ENCODE measurements at regions not wholly inside any gene's neighbourhood (a gene's known extent, or its start where the extent isn't known, plus 50 kb on each side); places are given as distances from the start of the nearest gene placed in this dataset.
A peak's percentile ranks its signal among the peaks of the same experiment; 100 is the strongest.

DNA sequence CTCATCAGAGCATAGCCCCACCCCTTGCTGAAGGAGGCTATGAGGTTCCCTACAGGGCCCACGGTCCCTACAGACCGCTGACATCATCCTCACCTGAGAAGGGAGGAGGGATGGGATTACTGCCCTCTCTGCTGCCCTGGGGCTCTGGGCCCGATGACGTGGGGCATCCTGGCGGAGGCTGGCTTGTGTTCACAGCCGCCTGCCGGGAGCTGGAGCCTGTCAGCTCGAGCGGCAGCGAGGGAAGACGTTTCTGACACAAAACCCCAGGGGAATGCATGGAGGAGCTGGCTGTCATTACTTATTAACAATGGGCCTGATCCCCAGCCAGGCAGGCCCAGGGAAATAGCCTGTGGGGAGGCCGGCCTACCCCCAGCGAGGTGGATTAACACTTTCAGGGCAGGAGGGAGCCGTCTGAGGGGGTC is 106.6 kb upstream of the ATP6AP2 start:
- no peaks in the 10 kb centered on the region for H3K36me3 Mint-ChIP-seq (ENCODE audit: low read depth)
- peaks cover 8% of the 10 kb centered on the region for H3K27me3 Mint-ChIP-seq
- H3K4me1 Mint-ChIP-seq: peaks cover 35% of the 10 kb centered on the region
- ATAC-seq: no peak
- no peaks in the 10 kb centered on the region for H3K9me3 Mint-ChIP-seq
- H3K27ac Mint-ChIP-seq: no peak overlapping the region
- no peak for DNase-seq
- H3K4me3 Mint-ChIP-seq: no peak overlapping the region

DNA sequence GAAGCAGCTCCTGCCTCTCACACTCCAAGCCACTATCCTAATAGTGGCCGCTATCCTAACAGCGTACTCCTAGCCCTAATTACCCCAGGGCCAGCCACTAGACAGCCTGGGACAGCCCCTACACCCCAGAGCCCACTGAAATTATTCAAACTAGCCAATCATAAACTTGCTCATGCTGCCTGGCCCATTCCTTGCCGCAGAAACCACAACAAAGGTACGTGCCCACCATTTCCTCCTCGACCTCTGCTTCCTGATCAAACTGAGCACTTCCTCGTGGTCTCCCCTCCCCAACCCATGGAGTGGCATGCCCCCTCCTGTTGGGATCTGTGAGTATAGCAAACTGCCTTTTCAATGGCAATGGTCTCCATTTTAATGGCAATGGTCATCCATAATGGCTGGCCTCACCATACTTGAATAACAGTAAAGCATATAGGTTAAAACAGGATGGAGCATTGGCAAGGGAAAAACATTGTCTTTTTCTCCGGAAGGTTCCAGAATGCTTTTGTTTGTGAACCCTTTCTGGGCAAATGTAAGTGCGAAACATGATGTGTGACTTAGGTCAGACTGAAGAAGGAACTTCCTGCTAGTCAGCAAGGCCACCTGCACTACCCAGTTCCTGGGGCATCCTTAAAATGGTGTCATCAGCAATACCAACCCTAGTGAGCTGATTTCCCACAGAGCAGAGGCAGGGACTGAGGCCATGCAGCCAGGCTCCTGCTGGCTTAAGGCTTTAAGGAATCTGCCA is 107.1 kb upstream of the ATP6AP2 start:
- no peaks in the 10 kb centered on the region for H3K36me3 Mint-ChIP-seq (ENCODE audit: low read depth)
- peaks cover 8% of the 10 kb centered on the region for H3K27me3 Mint-ChIP-seq
- peak; percentile 27 for DNase-seq
- H3K4me3 Mint-ChIP-seq: peak overlapping the region; percentile 52
- H3K27ac Mint-ChIP-seq: peak overlapping the region; percentile 78
- peak; percentile 40 for ATAC-seq
- H3K4me1 Mint-ChIP-seq: peaks cover 30% of the 10 kb centered on the region
- H3K9me3 Mint-ChIP-seq: no peaks in the 10 kb centered on the region

DNA sequence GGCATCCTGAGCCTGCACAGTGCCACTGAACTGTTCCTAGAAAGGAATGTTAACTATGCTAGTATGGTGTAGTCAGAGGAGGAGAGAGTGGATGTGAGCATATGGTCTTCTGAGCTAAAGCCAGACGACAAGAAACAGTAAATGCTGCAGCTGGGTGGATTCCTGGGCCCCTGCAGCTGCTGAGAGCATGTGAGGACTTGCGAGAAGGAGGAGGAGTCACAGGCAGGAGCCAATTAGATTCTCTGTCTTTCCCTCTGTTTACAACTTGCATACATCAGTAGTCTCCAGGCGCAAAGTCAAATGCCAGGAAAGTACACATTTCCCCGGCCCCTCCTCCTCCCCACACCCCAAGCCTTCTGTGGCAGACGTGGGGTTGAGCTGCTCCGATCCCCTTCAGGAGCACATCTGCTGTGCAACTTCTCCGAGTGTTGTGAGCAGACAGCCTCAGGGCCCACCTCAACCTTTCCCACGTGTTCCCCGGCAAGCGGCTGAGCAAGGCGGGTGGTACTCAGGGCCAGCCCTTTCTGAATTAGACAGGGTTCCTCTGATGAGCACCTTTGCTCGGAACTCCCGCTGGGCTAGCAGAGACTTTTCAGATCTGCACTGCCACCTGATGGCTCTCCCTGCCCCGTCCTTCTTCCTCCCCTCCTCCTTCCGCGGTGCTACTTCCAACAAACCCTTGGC is 108.7 kb upstream of the ATP6AP2 start:
- peak overlapping the region; percentile 74 for H3K27ac Mint-ChIP-seq
- no peaks in the 10 kb centered on the region for H3K36me3 Mint-ChIP-seq (ENCODE audit: low read depth)
- H3K9me3 Mint-ChIP-seq: no peaks in the 10 kb centered on the region
- peaks cover 8% of the 10 kb centered on the region for H3K27me3 Mint-ChIP-seq
- peak overlapping the region; percentile 48 for H3K4me3 Mint-ChIP-seq
- H3K4me1 Mint-ChIP-seq: peaks cover 34% of the 10 kb centered on the region
- ATAC-seq (peak; percentile 53), DNase-seq (peak; percentile 14)

DNA sequence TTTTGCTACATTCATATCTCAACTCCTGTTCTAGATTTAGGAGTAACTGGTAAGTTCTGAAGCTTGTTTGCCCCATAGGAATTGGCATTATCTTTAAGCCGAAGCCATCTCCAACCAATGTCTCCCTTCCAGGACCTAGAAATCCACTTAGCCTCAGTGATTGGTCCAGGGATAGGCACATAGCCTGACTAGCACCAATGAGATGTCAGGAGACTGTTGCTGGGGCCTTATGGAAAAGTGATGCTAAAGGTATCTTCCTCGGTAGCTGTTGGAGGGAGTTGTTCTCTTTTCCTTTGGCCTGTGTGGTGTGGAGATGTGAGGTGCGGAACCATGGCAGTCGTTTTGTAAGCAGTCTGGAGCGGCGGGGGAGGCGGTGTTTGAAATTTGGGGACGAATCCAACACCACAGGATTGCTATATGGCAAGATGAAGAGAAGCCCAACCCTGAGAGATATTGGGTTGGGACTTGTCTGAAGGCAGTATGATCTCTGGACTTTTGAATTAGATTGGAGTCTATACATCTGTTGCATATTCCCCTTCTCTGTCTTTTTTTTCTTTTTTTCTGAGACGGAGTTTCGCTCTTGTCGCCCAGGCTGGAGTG is 109.8 kb upstream of the ATP6AP2 start:
- ATAC-seq (no peak), DNase-seq (no peak)
- Mint-ChIP-seq H3K36me3 (ENCODE audit: low read depth) (no peaks in the 10 kb centered on the region), H3K4me3 (no peak overlapping the region), H3K9me3 (no peaks in the 10 kb centered on the region), H3K27ac (no peak overlapping the region), H3K27me3 (peaks cover 8% of the 10 kb centered on the region), H3K4me1 (peaks cover 38% of the 10 kb centered on the region)

DNA sequence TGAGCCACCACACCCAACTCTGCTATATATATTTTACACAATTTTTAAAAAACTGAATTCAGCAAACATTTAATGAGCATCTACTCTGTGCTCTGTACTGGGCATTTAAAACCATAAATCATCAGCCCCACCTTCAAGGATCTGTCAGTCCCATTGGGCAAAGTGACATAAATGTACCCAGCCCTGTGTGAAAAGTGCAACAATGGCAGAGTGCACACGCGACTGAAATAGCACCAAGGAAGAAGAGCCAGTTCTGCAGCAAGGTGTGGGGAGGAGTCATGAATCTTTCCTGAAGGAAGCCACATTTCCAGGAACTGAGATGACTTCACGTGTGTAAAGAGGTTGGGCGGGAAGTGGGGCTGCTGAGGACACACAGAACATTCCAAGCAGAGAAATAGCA is 111.5 kb upstream of the ATP6AP2 start:
- ATAC-seq (no peak), DNase-seq (no peak)
- H3K27me3 Mint-ChIP-seq: peaks cover 8% of the 10 kb centered on the region
- no peak overlapping the region for H3K27ac Mint-ChIP-seq
- H3K9me3 Mint-ChIP-seq: no peaks in the 10 kb centered on the region
- H3K36me3 Mint-ChIP-seq (ENCODE audit: low read depth): no peaks in the 10 kb centered on the region
- H3K4me1 Mint-ChIP-seq: peaks cover 44% of the 10 kb centered on the region
- H3K4me3 Mint-ChIP-seq: no peak overlapping the region

DNA sequence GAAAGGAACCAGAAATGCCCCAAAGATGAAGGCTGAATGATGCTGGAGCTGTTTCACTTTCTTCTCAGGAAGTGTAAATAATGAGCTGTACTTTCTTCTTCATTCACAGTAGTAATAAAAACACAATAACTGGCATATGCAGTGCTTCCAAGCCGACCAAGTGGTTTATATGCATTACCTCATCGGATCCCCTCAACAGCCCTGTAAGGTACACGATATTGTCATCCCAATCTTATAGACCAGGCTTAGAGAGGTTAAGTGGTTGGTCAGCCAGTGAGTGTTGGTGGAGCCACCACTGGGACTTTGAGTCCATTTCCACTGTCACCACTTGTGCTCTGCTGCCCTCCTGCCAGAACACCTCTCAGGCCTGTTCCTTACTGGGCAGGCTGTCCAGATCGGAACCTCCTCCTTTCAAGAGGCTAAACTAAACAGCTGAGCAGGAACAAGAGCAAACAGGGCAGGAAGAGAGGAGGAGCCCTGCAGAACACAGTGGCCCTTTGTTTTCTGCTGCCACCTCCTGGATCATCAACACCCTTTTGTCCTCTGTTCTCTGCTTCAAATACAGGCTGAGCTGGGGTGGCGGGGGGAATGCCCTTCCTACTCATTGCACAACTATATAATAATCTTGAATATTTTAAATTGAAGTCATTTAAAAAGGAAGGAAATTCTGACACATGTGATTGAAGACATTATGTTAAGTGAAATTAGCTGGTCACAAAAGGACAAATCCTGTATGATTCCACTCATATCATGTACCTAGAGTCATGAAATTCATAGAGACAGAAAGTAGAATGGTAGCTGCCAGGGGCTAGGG is 112.5 kb upstream of the ATP6AP2 start:
- no peak overlapping the region for H3K4me3 Mint-ChIP-seq
- DNase-seq (peak; percentile 20), ATAC-seq (peak; percentile 75)
- H3K9me3 Mint-ChIP-seq: no peaks in the 10 kb centered on the region
- no peaks in the 10 kb centered on the region for H3K36me3 Mint-ChIP-seq (ENCODE audit: low read depth)
- no peak overlapping the region for H3K27ac Mint-ChIP-seq
- peaks cover 37% of the 10 kb centered on the region for H3K4me1 Mint-ChIP-seq
- H3K27me3 Mint-ChIP-seq: peaks cover 8% of the 10 kb centered on the region

DNA sequence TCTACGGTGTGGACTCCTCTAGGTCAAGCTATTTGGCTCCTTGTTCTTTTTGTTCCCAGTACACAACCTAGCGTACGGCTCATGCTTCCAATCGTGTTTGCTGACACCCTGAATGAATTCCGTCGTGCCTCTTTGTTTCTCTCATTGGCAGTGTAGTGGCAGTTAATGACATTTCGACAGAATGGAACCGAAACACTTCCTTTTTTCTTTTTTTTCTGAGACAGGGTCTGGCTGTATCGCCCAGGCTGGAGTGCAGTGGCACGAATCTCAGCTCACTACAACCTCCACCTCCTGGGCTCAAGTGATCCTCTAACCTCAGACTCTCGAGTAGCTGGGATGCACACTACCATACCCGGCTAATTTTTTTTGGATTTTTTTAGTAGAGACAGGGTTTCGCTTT is 113.3 kb upstream of the ATP6AP2 start:
- no peaks in the 10 kb centered on the region for H3K36me3 Mint-ChIP-seq (ENCODE audit: low read depth)
- peaks cover 31% of the 10 kb centered on the region for H3K4me1 Mint-ChIP-seq
- ATAC-seq (no peak), DNase-seq (no peak)
- H3K4me3 Mint-ChIP-seq: no peak overlapping the region
- H3K9me3 Mint-ChIP-seq: no peaks in the 10 kb centered on the region
- H3K27ac Mint-ChIP-seq: no peak overlapping the region
- H3K27me3 Mint-ChIP-seq: peaks cover 7% of the 10 kb centered on the region

DNA sequence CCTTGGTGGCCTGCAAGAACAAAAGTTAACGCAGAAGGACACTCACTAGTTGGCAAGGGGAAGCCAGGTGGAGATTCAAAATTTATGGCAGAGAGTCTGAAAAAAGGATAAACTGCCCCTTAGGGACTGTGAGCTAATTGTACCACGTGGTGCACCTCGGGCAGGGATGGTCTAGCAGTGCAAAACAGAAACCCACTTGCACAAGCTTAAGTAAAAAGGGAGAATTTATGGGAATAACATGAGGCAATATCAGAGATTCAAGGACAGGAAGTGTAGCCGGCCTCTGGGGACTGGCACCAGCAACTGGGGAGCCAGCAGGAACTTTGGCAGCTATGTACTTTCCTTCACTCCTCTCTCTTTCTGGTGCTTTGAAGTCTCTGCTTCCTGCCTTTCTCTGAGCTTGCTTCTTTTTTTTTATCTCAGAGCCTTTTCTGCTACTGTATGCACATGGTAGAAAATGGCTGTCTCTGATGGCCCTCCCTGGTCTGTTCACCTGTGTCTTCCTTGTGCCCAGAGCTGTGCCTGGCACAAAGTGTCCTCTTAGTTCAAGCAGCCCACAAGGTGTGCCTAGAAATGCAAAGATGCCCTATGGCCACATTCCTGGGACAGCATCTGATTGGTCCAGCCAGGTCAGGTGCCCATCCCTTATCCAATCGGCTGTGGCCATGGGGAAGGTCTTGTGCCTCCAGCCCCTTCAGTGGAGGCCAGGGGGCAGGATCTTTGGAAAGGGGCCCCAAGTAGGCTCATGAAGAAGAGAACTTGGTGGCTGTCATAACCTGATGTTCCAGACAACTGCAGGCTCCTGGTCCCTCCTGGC is 114.8 kb upstream of the ATP6AP2 start:
- H3K4me3 Mint-ChIP-seq: no peak overlapping the region

DNA sequence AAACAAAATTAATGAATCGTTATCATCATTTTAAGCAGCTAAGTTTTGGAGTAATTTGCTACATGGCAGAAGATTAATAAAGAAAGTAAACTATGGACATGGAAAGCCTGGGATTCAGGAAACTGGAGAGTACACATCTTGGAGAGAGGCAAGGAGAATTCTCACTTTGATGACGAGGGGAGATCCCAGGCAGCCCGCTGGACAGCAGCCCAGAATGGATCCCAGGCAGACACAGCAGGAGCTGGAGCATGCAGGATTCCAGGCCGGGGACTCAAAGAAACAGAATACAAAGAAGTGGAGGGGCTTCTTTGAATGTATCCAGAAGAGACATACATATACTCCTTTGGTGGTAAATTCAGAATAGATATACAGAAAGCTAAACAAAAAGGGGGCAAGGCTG is 118.0 kb upstream of the ATP6AP2 start:
- Mint-ChIP-seq H3K9me3 (no peaks in the 10 kb centered on the region), H3K4me3 (no peak overlapping the region), H3K27me3 (peaks cover 2% of the 10 kb centered on the region), H3K27ac (no peak overlapping the region), H3K4me1 (peaks cover 13% of the 10 kb centered on the region), H3K36me3 (ENCODE audit: low read depth) (no peaks in the 10 kb centered on the region)
- no peak for ATAC-seq
- no peak for DNase-seq

More for the DNA sequence above, 114.8 kb upstream of the ATP6AP2 start:
- no peaks in the 10 kb centered on the region for H3K9me3 Mint-ChIP-seq
- DNase-seq: no peak
- H3K36me3 Mint-ChIP-seq (ENCODE audit: low read depth): no peaks in the 10 kb centered on the region
- no peak for ATAC-seq
- no peak overlapping the region for H3K27ac Mint-ChIP-seq
- no peaks in the 10 kb centered on the region for H3K27me3 Mint-ChIP-seq
- peaks cover 22% of the 10 kb centered on the region for H3K4me1 Mint-ChIP-seq

DNA sequence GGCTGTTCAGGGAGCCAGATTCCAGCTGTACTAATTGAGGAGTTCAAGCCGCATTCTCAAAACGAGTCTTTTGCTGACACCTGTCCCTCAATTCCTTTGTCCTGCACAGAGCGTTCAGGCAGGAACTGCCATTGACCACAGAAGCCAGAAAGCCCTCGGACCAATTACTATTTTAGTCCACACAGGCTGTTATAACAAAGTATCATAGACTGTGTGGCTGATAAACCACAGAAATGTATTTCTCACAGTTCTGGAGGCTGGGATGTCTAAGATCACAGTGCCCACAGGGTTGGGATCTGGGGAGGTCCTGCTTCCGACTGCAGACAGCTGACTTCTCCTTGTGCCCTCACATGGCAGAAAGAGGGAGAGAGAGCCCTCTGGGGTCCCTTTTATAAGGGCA is 119.8 kb upstream of the ATP6AP2 start:
- no peaks in the 10 kb centered on the region for H3K36me3 Mint-ChIP-seq (ENCODE audit: low read depth)
- peaks cover 6% of the 10 kb centered on the region for H3K4me1 Mint-ChIP-seq
- no peaks in the 10 kb centered on the region for H3K9me3 Mint-ChIP-seq
- no peak overlapping the region for H3K4me3 Mint-ChIP-seq
- ATAC-seq (no peak), DNase-seq (no peak)
- H3K27ac Mint-ChIP-seq: no peak overlapping the region
- peaks cover 2% of the 10 kb centered on the region for H3K27me3 Mint-ChIP-seq

DNA sequence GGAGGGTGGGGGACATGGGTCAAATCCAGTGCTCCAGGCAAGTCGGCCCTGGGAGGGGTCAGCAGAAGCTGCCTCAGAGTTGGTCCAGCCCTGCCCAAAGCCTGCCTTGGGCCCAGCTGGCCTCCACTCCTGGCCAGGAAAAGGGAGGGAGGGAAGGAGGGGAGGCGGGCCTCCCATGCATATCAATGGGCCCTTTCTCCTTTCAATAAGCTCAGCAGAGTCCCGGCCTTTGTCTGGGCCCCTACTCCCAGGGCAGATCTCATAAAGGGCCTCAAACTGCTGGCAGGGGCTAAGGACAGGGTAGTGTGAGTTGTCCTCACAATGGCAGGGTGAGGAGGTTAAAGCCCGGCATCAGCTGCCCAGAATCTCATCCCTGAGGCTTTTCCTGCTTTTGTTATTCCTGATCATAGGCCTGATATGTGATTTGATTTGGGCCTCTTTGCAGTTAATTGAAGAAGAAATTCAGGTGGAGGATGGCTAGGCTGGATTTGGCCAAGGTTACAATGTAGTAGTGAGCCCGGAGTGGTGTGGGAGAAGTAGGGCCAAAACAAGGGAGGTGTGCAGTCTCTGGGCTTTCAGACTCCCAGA is 121.1 kb upstream of the ATP6AP2 start:
- no peak overlapping the region for H3K27ac Mint-ChIP-seq
- H3K4me3 Mint-ChIP-seq: no peak overlapping the region
- H3K36me3 Mint-ChIP-seq (ENCODE audit: low read depth): no peaks in the 10 kb centered on the region
- H3K4me1 Mint-ChIP-seq: no peaks in the 10 kb centered on the region
- H3K9me3 Mint-ChIP-seq: peaks cover 6% of the 10 kb centered on the region
- peaks cover 2% of the 10 kb centered on the region for H3K27me3 Mint-ChIP-seq
- no peak for ATAC-seq
- DNase-seq: no peak

DNA sequence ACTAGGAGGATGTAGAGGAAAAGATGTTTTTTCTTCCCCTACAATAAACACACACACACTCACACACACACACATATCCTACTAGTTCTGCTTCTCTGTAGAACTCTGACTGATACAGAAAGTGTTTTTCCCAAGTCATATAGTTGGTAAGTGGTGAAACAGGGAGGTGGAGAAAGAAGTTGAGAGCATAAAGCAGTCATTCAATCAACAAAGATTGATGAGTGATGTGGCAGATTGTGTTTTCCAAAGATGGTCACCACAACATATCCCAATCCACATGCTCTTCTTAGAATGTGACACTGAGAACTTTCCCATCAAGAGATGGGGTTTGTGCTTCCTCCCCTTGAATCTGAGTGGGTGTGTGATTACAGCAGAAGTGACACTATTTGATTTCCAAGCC is 123.4 kb upstream of the ATP6AP2 start:
- peaks cover 6% of the 10 kb centered on the region for H3K9me3 Mint-ChIP-seq
- ATAC-seq: no peak
- H3K4me3 Mint-ChIP-seq: no peak overlapping the region
- DNase-seq: no peak
- H3K4me1 Mint-ChIP-seq: no peaks in the 10 kb centered on the region
- H3K36me3 Mint-ChIP-seq (ENCODE audit: low read depth): no peaks in the 10 kb centered on the region
- no peak overlapping the region for H3K27ac Mint-ChIP-seq
- H3K27me3 Mint-ChIP-seq: peaks cover 2% of the 10 kb centered on the region

DNA sequence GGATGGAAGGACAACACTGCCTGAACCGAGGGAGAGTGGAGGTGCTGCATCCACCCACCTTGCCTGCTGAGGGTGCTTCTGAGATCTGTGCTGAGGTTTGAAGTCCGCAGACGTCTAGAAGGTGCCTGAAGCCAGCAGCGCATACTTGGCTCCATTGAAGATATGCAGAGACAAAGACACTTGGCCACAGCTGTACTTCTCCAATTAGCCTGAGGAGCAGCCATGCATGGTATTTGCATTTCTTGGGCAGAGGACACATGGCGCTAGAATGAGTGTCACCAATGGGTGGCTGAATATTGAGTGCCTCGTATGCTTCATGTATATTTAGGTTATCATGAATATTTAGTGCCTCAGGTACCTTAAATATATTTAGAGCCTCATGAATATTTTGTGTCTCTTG is 128.7 kb upstream of the ATP6AP2 start:
- H3K9me3 Mint-ChIP-seq: peaks cover 6% of the 10 kb centered on the region
- no peaks in the 10 kb centered on the region for H3K36me3 Mint-ChIP-seq (ENCODE audit: low read depth)
- peaks cover 2% of the 10 kb centered on the region for H3K4me1 Mint-ChIP-seq
- DNase-seq (no peak), ATAC-seq (no peak)
- H3K4me3 Mint-ChIP-seq: no peak overlapping the region
- no peak overlapping the region for H3K27ac Mint-ChIP-seq
- H3K27me3 Mint-ChIP-seq: peaks cover 2% of the 10 kb centered on the region

Data from activated naive CD8-positive, alpha-beta T cell treated with anti-CD3 and anti-CD28 coated beads, Interleukin-2, amount 50 U/mL, for 24 hours (primary cell).